Brain microvascular endothelial cell (primary cell): ENCODE measurements at regions not wholly inside any gene's neighbourhood (a gene's known extent, or its start where the extent isn't known, plus 50 kb on each side); places are given as distances from the start of the nearest gene placed in this dataset.
"Not testable (repeated sequence)": the region's sequence is repeated elsewhere in the genome, so short reads cannot be mapped to it uniquely, and the experiment has no call there.

ENCODE experiments used
- DNase-seq: peaks from one replicate; pipeline ENCODE4 v3.0.0-alpha.2; 2020
- H3K27ac ChIP-seq: fragments of 250-450 bp; sonication (Bioruptor Pico); 2 replicates; pipeline ENCODE4 v1.5.1; 2020; ENCODE audit warnings: mild to moderate bottlenecking, moderate library complexity
- H3K27me3 ChIP-seq: fragments of 250-450 bp; sonication (Bioruptor Pico); replicated peaks from 2 replicates; pipeline ENCODE4 v1.5.1; 2020; ENCODE audit warnings: mild to moderate bottlenecking
- H3K36me3 ChIP-seq: fragments of 250-450 bp; sonication (Bioruptor Pico); replicated peaks from 2 replicates; pipeline ENCODE4 v1.5.1; 2020; ENCODE audit warnings: mild to moderate bottlenecking
- H3K4me3 ChIP-seq: 2 replicates; pipeline ENCODE4 v1.5.1; 2011; ENCODE audit warnings: low read depth, mild to moderate bottlenecking, control low read depth, low read length, moderate library complexity
- in situ Hi-C: cut with HindIII; loops from 2 replicates; pipeline ENCODE4 v1.10.0; 2017; ENCODE audit warnings: low sequenced_read_pairs, low pct_ligation_motif_present
- TF ChIP-seq, protein P1 (sequence below): IDR thresholded peaks from 2 replicates; pipeline ENCODE4 v1.5.1; 2011; ENCODE audit warnings: low read depth, mild to moderate bottlenecking, moderate library complexity, low read length, control low read depth, inconsistent platforms; ENCODE audit errors: missing control alignments

GRCh38 chr7:29657856-29658255, 94.2 kb downstream of the PRR15 start:
- DNase-seq = no peak
- TF ChIP-seq, protein P1, sequence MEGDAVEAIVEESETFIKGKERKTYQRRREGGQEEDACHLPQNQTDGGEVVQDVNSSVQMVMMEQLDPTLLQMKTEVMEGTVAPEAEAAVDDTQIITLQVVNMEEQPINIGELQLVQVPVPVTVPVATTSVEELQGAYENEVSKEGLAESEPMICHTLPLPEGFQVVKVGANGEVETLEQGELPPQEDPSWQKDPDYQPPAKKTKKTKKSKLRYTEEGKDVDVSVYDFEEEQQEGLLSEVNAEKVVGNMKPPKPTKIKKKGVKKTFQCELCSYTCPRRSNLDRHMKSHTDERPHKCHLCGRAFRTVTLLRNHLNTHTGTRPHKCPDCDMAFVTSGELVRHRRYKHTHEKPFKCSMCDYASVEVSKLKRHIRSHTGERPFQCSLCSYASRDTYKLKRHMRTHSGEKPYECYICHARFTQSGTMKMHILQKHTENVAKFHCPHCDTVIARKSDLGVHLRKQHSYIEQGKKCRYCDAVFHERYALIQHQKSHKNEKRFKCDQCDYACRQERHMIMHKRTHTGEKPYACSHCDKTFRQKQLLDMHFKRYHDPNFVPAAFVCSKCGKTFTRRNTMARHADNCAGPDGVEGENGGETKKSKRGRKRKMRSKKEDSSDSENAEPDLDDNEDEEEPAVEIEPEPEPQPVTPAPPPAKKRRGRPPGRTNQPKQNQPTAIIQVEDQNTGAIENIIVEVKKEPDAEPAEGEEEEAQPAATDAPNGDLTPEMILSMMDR = no peak
- no peaks in the 10 kb centered on the region for H3K36me3 ChIP-seq
- in situ Hi-C loops = no loop called here
- no peaks in the 10 kb centered on the region for H3K27me3 ChIP-seq
- H3K4me3 ChIP-seq = no peak overlapping the region
- no peak overlapping the region for H3K27ac ChIP-seq

GRCh38 chr7:29659213-29659612, 95.6 kb downstream of the PRR15 start:
- H3K27ac ChIP-seq, H3K27me3 ChIP-seq, in situ Hi-C loops, DNase-seq, H3K36me3 ChIP-seq, H3K4me3 ChIP-seq: not testable (repeated sequence)

DNA sequence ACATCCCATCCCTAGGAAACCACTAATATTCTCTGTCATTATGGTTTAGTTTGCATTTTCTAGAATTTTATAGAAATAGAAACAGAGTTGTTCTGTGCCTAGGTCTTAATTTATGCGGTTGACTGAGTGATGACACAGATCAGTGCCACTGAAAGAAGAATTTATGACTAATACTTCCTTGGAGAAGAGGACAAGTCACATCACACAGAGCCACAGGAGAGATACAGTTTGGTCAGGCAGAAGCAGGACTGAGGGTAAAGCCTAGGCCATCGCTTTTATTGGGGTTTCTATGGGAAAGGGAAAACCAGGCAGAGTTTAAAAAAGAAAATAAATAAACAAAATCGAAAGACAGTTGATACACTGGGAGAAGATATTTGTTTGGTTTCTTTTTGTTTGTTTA, 99.3 kb downstream of the PRR15 start:
- H3K27me3 ChIP-seq, DNase-seq, H3K27ac ChIP-seq, H3K36me3 ChIP-seq, H3K4me3 ChIP-seq, in situ Hi-C loops: not testable (repeated sequence)

DNA sequence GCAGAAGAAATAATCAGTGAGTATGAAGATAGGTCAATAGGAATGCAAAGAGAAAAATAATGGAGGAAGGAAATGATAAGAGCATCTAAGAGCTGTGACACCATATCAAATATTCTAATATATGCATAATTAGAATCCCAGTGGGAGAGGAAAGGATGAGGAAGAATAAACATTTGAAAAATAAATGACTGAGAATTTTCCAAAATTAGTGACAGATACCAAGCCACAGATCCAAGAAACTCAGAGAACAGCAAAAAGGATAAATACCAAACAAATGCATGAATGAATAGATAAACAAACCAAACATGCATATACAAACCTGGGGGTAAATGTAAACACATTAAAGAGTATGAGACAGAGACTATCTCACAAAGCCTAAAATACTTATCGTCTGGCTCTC, 101.4 kb downstream of the PRR15 start:
- H3K27ac ChIP-seq, DNase-seq, H3K27me3 ChIP-seq, H3K4me3 ChIP-seq, in situ Hi-C loops, H3K36me3 ChIP-seq: not testable (repeated sequence)

- H3K27me3 ChIP-seq, H3K4me3 ChIP-seq, H3K27ac ChIP-seq, H3K36me3 ChIP-seq, in situ Hi-C loops, DNase-seq: not testable (repeated sequence)
These were observed 103.5 kb downstream of the PRR15 start for GRCh38 chr7:29667096-29667669.

GRCh38 chr7:29671286-29671685, 107.7 kb downstream of the PRR15 start:
- DNase-seq, H3K27ac ChIP-seq: not testable (repeated sequence)

GRCh38 chr7:29673635-29674034, 110.0 kb downstream of the PRR15 start:
- DNase-seq, in situ Hi-C loops, H3K4me3 ChIP-seq, H3K36me3 ChIP-seq, H3K27me3 ChIP-seq, H3K27ac ChIP-seq: not testable (repeated sequence)

More at GRCh38 chr7:29671286-29671685, 107.7 kb downstream of the PRR15 start:
- H3K4me3 ChIP-seq, H3K27me3 ChIP-seq, H3K36me3 ChIP-seq, in situ Hi-C loops: not testable (repeated sequence)

- H3K4me3 ChIP-seq, DNase-seq, H3K36me3 ChIP-seq, H3K27me3 ChIP-seq, in situ Hi-C loops, H3K27ac ChIP-seq: not testable (repeated sequence)
These were observed 111.0 kb downstream of the PRR15 start for GRCh38 chr7:29674626-29675025.

- DNase-seq, H3K36me3 ChIP-seq, in situ Hi-C loops, H3K4me3 ChIP-seq, H3K27ac ChIP-seq, H3K27me3 ChIP-seq: not testable (repeated sequence)
These were observed 113.6 kb downstream of the PRR15 start for GRCh38 chr7:29677254-29677653.

GRCh38 chr7:29679963-29680362, 116.3 kb downstream of the PRR15 start:
- H3K36me3 ChIP-seq, H3K27ac ChIP-seq, in situ Hi-C loops, H3K4me3 ChIP-seq, DNase-seq, H3K27me3 ChIP-seq: not testable (repeated sequence)

DNA sequence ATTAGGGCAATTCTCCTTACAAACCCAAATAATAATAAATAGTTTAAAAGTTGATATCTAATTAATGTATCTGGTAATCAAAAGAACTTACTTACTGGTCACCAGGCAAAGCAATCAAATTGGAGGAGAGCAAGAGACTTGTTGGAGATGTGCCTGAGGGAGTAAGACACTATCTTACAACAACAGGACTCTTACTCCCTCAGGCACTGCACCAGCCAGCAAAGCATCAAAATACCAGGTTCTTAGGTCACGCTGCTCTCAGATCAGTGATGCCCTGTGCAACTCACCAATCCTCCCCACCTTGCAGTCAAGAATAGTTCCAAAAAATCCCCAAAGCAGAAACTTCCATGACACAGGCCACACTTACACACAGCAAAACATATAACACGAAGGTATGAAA, 117.0 kb downstream of the PRR15 start:
- H3K27me3 ChIP-seq, DNase-seq, in situ Hi-C loops, H3K27ac ChIP-seq, H3K36me3 ChIP-seq, H3K4me3 ChIP-seq: not testable (repeated sequence)

- peak overlapping the region; percentile 72 for H3K4me3 ChIP-seq
- H3K27ac ChIP-seq, H3K27me3 ChIP-seq, in situ Hi-C loops, H3K36me3 ChIP-seq, DNase-seq: not testable (repeated sequence)
These were observed 120.6 kb downstream of the PRR15 start for GRCh38 chr7:29684151-29684786.
